Stimulated activated naive CD8-positive, alpha-beta T cell treated with anti-CD3 and anti-CD28 coated beads, Interleukin-15, Interleukin-2, amounts not matched to agents 100 ng/mL and 50 ng/mL, for 24 hours (primary cell): ENCODE measurements at regions not wholly inside any gene's neighbourhood (a gene's known extent, or its start where the extent isn't known, plus 50 kb on each side); places are given as distances from the start of the nearest gene placed in this dataset.

ENCODE experiments used
- H3K27ac Mint-ChIP-seq: one replicate; pipeline ENCODE4 v1.8.0; 2021; ENCODE audit warnings: mild to moderate bottlenecking, mixed read lengths
- H3K27me3 Mint-ChIP-seq: one replicate; pipeline ENCODE4 v1.8.0; 2021; ENCODE audit warnings: mixed read lengths
- H3K36me3 Mint-ChIP-seq: one replicate; pipeline ENCODE4 v1.8.0; 2021; ENCODE audit warnings: low read depth, mixed read lengths
- H3K4me1 Mint-ChIP-seq: one replicate; pipeline ENCODE4 v1.8.0; 2021; ENCODE audit warnings: low read depth, mixed read lengths
- H3K4me3 Mint-ChIP-seq: one replicate; pipeline ENCODE4 v1.8.0; 2021; ENCODE audit warnings: mild to moderate bottlenecking, mixed read lengths
- H3K9me3 Mint-ChIP-seq: one replicate; pipeline ENCODE4 v1.8.0; 2021; ENCODE audit warnings: mixed read lengths

DNA sequence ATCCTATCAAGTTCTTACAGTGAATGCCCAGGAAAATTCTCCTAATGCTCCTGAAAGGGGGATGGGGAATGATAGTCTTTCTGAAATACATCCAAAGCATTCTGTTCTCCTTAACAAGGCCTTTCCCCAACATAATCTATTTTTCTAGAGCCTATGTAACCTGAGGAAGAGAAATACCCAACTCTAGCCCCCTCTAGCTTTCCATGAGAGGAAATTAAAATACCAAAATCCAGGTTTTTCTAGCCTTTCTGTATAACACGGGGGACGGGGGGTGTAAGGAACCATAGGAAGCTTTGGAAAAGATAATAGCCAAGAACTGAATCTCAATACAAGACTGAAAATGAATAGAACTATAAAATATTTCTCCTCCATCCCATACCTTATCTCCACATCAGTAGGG, 815.9 kb downstream of the SLITRK6 start:
- Mint-ChIP-seq H3K9me3 (peaks cover 5% of the 10 kb centered on the region), H3K27me3 (no peaks in the 10 kb centered on the region), H3K4me3 (no peak overlapping the region)

DNA sequence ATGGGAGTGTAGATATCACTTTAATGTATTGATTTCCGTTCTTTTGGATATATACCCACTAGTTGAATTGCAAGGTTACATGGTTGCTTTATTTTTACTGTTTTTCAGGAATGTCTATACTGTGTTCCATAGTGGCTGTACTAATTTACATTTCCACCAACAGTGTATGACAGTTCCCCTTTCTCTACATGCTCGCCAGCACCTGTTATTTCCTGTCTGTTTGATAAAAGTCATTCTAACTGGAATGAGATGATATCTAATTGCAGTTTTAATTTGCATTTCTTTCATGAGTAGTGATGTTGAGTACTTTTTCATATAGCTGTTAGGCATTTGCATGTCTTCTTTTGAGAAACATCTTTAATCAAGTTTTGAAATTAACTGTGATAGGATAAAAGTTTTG, 818.6 kb downstream of the SLITRK6 start:
- no peaks in the 10 kb centered on the region for H3K36me3 Mint-ChIP-seq
- H3K9me3 Mint-ChIP-seq: peaks cover 5% of the 10 kb centered on the region
- no peak overlapping the region for H3K27ac Mint-ChIP-seq
- no peaks in the 10 kb centered on the region for H3K4me1 Mint-ChIP-seq
- no peaks in the 10 kb centered on the region for H3K27me3 Mint-ChIP-seq
- H3K4me3 Mint-ChIP-seq: no peak overlapping the region

More for the DNA sequence above, 815.9 kb downstream of the SLITRK6 start:
- Mint-ChIP-seq H3K4me1 (no peaks in the 10 kb centered on the region), H3K36me3 (no peaks in the 10 kb centered on the region), H3K27ac (no peak overlapping the region)

- Mint-ChIP-seq H3K27me3 (no peaks in the 10 kb centered on the region), H3K4me1 (no peaks in the 10 kb centered on the region), H3K36me3 (no peaks in the 10 kb centered on the region), H3K27ac (no peak overlapping the region), H3K9me3 (peaks cover 5% of the 10 kb centered on the region), H3K4me3 (no peak overlapping the region)
Measured at GRCh38 chr13:84978851-84979250, 820.4 kb downstream of the SLITRK6 start.

DNA sequence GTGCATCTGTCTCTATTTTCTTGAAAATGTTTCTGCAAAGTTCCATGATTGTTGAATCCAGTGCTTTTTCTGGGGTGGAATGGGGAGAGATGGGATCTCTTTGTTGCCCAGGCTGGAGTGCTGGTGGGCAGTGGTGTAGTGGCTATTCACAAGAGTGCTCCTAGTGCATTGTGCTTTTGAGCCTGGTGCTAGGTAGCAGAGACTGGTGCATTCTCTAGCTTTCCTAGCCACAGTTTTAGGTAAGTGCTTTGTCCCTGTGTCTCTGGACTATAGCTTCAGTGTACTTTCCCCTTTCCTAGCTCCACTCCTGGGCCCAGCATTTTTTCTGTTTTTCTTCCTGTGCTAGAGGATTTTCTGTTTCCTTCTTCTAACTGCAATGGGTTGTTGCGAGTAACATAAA, 825.6 kb downstream of the SLITRK6 start:
- Mint-ChIP-seq H3K27me3 (no peaks in the 10 kb centered on the region), H3K36me3 (no peaks in the 10 kb centered on the region), H3K4me3 (no peak overlapping the region), H3K9me3 (no peaks in the 10 kb centered on the region), H3K4me1 (no peaks in the 10 kb centered on the region), H3K27ac (no peak overlapping the region)

DNA sequence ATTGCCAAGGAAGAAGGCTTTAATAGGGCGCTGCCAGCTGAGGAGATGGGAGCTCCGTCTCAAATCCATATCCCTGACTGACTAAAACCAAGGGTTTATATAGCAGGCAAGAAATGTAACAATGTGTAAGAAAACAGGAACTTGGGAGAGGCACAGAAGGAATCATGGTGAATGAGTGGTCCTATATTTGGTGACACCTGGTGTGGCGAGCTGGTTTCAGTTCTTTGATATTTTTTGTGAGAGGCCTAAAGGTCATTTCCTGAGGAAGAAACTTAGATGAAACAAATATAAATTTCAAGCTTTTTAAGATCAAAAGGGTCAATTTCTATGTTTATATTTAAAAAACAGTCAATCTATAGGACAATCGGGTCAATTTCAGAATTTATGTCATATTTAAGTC, 826.3 kb downstream of the SLITRK6 start:
- H3K27ac Mint-ChIP-seq: no peak overlapping the region
- H3K9me3 Mint-ChIP-seq: no peaks in the 10 kb centered on the region
- no peak overlapping the region for H3K4me3 Mint-ChIP-seq

DNA sequence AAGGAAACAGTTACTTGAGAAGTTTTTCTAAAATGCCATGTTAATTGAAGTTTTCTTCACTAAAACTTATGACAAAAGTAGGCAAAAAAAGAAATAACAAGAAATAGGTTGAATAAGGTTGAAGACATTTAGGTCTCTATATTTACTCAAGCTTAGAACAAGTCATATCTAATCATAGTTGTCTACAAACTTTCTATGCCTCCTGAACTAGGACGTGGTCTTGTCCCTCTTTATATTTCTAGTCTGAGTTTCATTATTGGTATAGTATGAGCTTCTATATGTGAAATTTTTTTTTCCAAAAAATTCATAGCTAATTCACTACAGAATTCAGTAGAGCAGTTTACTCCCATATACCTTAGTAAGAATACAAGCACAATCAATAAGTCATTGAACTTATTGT, 836.4 kb downstream of the SLITRK6 start:
- H3K4me1 Mint-ChIP-seq: no peaks in the 10 kb centered on the region
- no peaks in the 10 kb centered on the region for H3K9me3 Mint-ChIP-seq
- H3K4me3 Mint-ChIP-seq: no peak overlapping the region
- H3K36me3 Mint-ChIP-seq: no peaks in the 10 kb centered on the region
- no peaks in the 10 kb centered on the region for H3K27me3 Mint-ChIP-seq
- H3K27ac Mint-ChIP-seq: no peak overlapping the region

More for the DNA sequence above, 826.3 kb downstream of the SLITRK6 start:
- Mint-ChIP-seq H3K27me3 (no peaks in the 10 kb centered on the region), H3K4me1 (no peaks in the 10 kb centered on the region), H3K36me3 (no peaks in the 10 kb centered on the region)

GRCh38 chr13:84962141-84962750, 837.0 kb downstream of the SLITRK6 start:
- H3K27me3 Mint-ChIP-seq: no peaks in the 10 kb centered on the region
- H3K27ac Mint-ChIP-seq: no peak overlapping the region
- H3K4me3 Mint-ChIP-seq: no peak overlapping the region
- no peaks in the 10 kb centered on the region for H3K9me3 Mint-ChIP-seq
- H3K4me1 Mint-ChIP-seq: no peaks in the 10 kb centered on the region
- no peaks in the 10 kb centered on the region for H3K36me3 Mint-ChIP-seq

- no peaks in the 10 kb centered on the region for H3K27me3 Mint-ChIP-seq
- H3K4me3 Mint-ChIP-seq: no peak overlapping the region
- H3K27ac Mint-ChIP-seq: no peak overlapping the region
- no peaks in the 10 kb centered on the region for H3K4me1 Mint-ChIP-seq
- no peaks in the 10 kb centered on the region for H3K36me3 Mint-ChIP-seq
- no peaks in the 10 kb centered on the region for H3K9me3 Mint-ChIP-seq
Measured at GRCh38 chr13:84961023-84961422, 838.2 kb downstream of the SLITRK6 start.

DNA sequence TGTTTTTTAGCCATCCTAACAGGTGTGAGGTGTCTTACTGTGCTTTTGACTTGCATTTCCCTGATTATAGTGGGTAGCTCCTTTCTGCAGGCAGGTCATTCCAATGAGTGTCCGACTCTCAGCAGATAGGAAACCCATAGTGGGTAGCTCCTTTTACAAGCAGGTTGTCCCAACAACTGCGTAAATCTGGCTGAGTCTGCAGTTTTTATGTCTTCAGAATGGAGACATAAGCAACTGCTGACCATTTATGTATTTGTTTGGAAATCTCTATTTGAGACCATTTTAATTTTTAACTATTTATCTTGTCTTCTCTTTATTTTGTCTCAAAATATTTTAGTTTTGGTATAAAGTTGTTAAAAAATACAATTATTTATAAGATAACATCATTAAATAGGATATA, 839.4 kb downstream of the SLITRK6 start:
- no peaks in the 10 kb centered on the region for H3K9me3 Mint-ChIP-seq

GRCh38 chr13:84954636-84955035, 844.6 kb downstream of the SLITRK6 start:
- H3K4me3 Mint-ChIP-seq: no peak overlapping the region
- no peaks in the 10 kb centered on the region for H3K36me3 Mint-ChIP-seq
- no peaks in the 10 kb centered on the region for H3K4me1 Mint-ChIP-seq
- H3K27me3 Mint-ChIP-seq: no peaks in the 10 kb centered on the region
- no peak overlapping the region for H3K27ac Mint-ChIP-seq
- no peaks in the 10 kb centered on the region for H3K9me3 Mint-ChIP-seq

More for the DNA sequence above, 839.4 kb downstream of the SLITRK6 start:
- Mint-ChIP-seq H3K4me1 (no peaks in the 10 kb centered on the region), H3K27me3 (no peaks in the 10 kb centered on the region), H3K4me3 (no peak overlapping the region), H3K36me3 (no peaks in the 10 kb centered on the region), H3K27ac (no peak overlapping the region)

- Mint-ChIP-seq H3K27ac (no peak overlapping the region), H3K9me3 (no peaks in the 10 kb centered on the region), H3K4me3 (no peak overlapping the region), H3K36me3 (no peaks in the 10 kb centered on the region), H3K27me3 (no peaks in the 10 kb centered on the region), H3K4me1 (no peaks in the 10 kb centered on the region)
Measured at GRCh38 chr13:84951128-84951527, 848.1 kb downstream of the SLITRK6 start.

- no peaks in the 10 kb centered on the region for H3K4me1 Mint-ChIP-seq
- H3K27ac Mint-ChIP-seq: no peak overlapping the region
- no peaks in the 10 kb centered on the region for H3K27me3 Mint-ChIP-seq
- H3K9me3 Mint-ChIP-seq: no peaks in the 10 kb centered on the region
- no peak overlapping the region for H3K4me3 Mint-ChIP-seq
- H3K36me3 Mint-ChIP-seq: no peaks in the 10 kb centered on the region
Measured at GRCh38 chr13:84946192-84946591, 853.0 kb downstream of the SLITRK6 start.

- Mint-ChIP-seq H3K4me1 (no peaks in the 10 kb centered on the region), H3K27ac (no peak overlapping the region), H3K4me3 (no peak overlapping the region)
Measured at GRCh38 chr13:84940798-84941197, 858.4 kb downstream of the SLITRK6 start.

GRCh38 chr13:84940167-84940566, 859.1 kb downstream of the SLITRK6 start:
- H3K27me3 Mint-ChIP-seq: no peaks in the 10 kb centered on the region
- no peak overlapping the region for H3K27ac Mint-ChIP-seq
- H3K4me1 Mint-ChIP-seq: no peaks in the 10 kb centered on the region
- H3K36me3 Mint-ChIP-seq: no peaks in the 10 kb centered on the region
- H3K4me3 Mint-ChIP-seq: no peak overlapping the region
- H3K9me3 Mint-ChIP-seq: no peaks in the 10 kb centered on the region

More at GRCh38 chr13:84940798-84941197, 858.4 kb downstream of the SLITRK6 start:
- Mint-ChIP-seq H3K9me3 (no peaks in the 10 kb centered on the region), H3K36me3 (no peaks in the 10 kb centered on the region), H3K27me3 (no peaks in the 10 kb centered on the region)

GRCh38 chr13:84934911-84935310, 864.3 kb downstream of the SLITRK6 start:
- Mint-ChIP-seq H3K4me3 (no peak overlapping the region), H3K9me3 (no peaks in the 10 kb centered on the region), H3K36me3 (no peaks in the 10 kb centered on the region), H3K27me3 (no peaks in the 10 kb centered on the region), H3K4me1 (no peaks in the 10 kb centered on the region), H3K27ac (no peak overlapping the region)

DNA sequence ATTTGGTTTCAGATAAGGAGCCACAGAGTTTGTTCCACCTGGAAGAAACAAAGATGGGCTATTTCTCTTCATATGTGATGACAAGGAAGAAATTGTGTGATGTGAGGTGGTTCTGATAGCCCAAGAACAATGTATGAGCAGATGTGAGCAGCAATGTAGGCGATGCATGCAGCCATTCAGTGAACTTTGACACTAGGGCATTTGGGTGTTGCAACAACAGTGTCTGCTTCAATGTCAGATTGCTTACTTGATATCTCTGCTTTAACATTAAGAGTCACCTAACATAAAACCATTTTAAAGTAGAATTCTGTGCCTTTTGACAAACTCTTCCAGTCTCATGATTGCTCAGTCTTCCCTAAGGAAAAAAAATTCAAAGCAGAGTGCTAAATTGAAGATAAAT, 865.4 kb downstream of the SLITRK6 start:
- Mint-ChIP-seq H3K4me3 (no peak overlapping the region), H3K27ac (no peak overlapping the region), H3K36me3 (no peaks in the 10 kb centered on the region), H3K27me3 (no peaks in the 10 kb centered on the region), H3K4me1 (no peaks in the 10 kb centered on the region), H3K9me3 (no peaks in the 10 kb centered on the region)
